ENCODE measurements at regions not wholly inside any gene's neighbourhood (a gene's known extent, or its start where the extent isn't known, plus 50 kb on each side); places are given as distances from the start of the nearest gene placed in this dataset.

- Histone ChIP-seq H3K4me3 (ENCODE audit: low read depth in 2 of 2, low read length in 1 of 2) (no peak overlapping the region), H3F3A (replicated peaks; ENCODE audit: insufficient read depth) (no peaks in the 10 kb centered on the region), H3K27ac (ENCODE audit: low read depth in 2 of 2, low read length in 1 of 2) (no peak overlapping the region), H3K36me3 (replicated peaks in 1 of 2; ENCODE audit: control insufficient read depth in 1 of 2, insufficient read depth in 2 of 2, low read length in 1 of 2) (no peaks in the 10 kb centered on the region), H4K20me1 (ENCODE audit: insufficient read depth) (no peaks in the 10 kb centered on the region), H2AFZ (ENCODE audit: low read depth) (no peak overlapping the region), H3K9me3 (no peaks in the 10 kb centered on the region), H3K79me2 (ENCODE audit: insufficient read depth) (no peaks in the 10 kb centered on the region), H3K9me2 (no peaks in the 10 kb centered on the region), H3K27me3 (ENCODE audit: insufficient read depth) (peaks cover 8% of the 10 kb centered on the region), H3K4me1 (ENCODE audit: control insufficient read depth in 1 of 2, insufficient read depth in 2 of 2, low read depth in 1 of 2, low read length in 1 of 2) (no peaks in the 10 kb centered on the region; a peak in 1 of 4 replicates), H3K9ac (no peak overlapping the region), H3K4me2 (no peak overlapping the region)
- CTCF ChIA-PET = interaction anchor here (0.9 to 10.2 kb wide), 3 partner anchors 8 to 18 kb away, joined by 3 to 113 read pairs (median 26); no protein-coding TSS in a partner anchor
- DNase-seq = no peak
- 22% methylated on average over 4 of the region's 4 CpGs for WGBS (ENCODE audit: low lambda C conversion rate)
- no peak for TF ChIP-seq NRF1 (IDR thresholded peaks at IDR 0.05; ENCODE audit: low read depth, low read length)
- TF ChIP-seq ELF1 (IDR thresholded peaks at IDR 0.05) = no peak
- no peak for TF ChIP-seq ZBTB33 (IDR thresholded peaks at IDR 0.05; ENCODE audit: borderline replicate concordance, low read depth)
- TF ChIP-seq POLR2AphosphoS5 (IDR thresholded peaks at IDR 0.05; ENCODE audit: low read depth, low read length) = no peak
- no peak for TF ChIP-seq EZH2phosphoT487 (IDR thresholded peaks at IDR 0.05; ENCODE audit: borderline replicate concordance, low read depth)
- TF ChIP-seq SIN3A (IDR thresholded peaks at IDR 0.05; ENCODE audit: borderline replicate concordance, low read depth, low read length) = no peak
- TF ChIP-seq YY1 (IDR thresholded peaks at IDR 0.05; ENCODE audit: low read depth) = no peak
- TF ChIP-seq MXI1 (IDR thresholded peaks at IDR 0.05; ENCODE audit: low read depth, low read length) = no peak
- TF ChIP-seq RFX5 (IDR thresholded peaks at IDR 0.05; ENCODE audit: low read length) = no peak
- TF ChIP-seq FOXM1 (IDR thresholded peaks at IDR 0.05; ENCODE audit: low read depth) = no peak
- TF ChIP-seq RXRA (IDR thresholded peaks at IDR 0.05; ENCODE audit: borderline replicate concordance, low read depth) = no peak
- no peak for TF ChIP-seq JUND (IDR thresholded peaks at IDR 0.05)
- POLR2A ChIA-PET = no interaction called here
Measured at GRCh38 chr17:68190495-68190894, 57.3 kb upstream of the AMZ2 start.

GRCh38 chr17:68195667-68196393 is 52.0 kb upstream of the AMZ2 start:
- no peak for TF ChIP-seq SIN3A (IDR thresholded peaks at IDR 0.05; ENCODE audit: borderline replicate concordance, low read depth, low read length)
- TF ChIP-seq JUND (IDR thresholded peaks at IDR 0.05) = no peak
- 0 out of 2 replicates have a peak, but pooled peaks have one; percentile 25 for TF ChIP-seq NFIC (IDR thresholded peaks at IDR 0.05; ENCODE audit: borderline replicate concordance)
- TF ChIP-seq EZH2phosphoT487 (IDR thresholded peaks at IDR 0.05; ENCODE audit: borderline replicate concordance, low read depth) = no peak
- no peak for TF ChIP-seq SMC3 (IDR thresholded peaks at IDR 0.05; ENCODE audit: low read depth, low read length)
- H2AFZ ChIP-seq (ENCODE audit: low read depth) = no peak overlapping the region
- POLR2A ChIA-PET = interaction anchor here (1.2 kb wide), 1 partner anchor 13 kb away, joined by 3 read pairs; no protein-coding TSS in a partner anchor
- H4K20me1 ChIP-seq (ENCODE audit: insufficient read depth) = no peaks in the 10 kb centered on the region
- H3K4me3 ChIP-seq (ENCODE audit: low read depth in 2 of 2, low read length in 1 of 2) = peak overlapping the region in 1 of 2 experiments; percentile 31; a peak in 1 of 4 replicates
- H3K9me2 ChIP-seq = no peaks in the 10 kb centered on the region
- CTCF ChIA-PET = interaction anchor here (1.3 to 12.7 kb wide), 5 partner anchors 8 to 51 kb away, joined by 4 to 194 read pairs (median 17); no protein-coding TSS in a partner anchor
- H3K9ac ChIP-seq = no peak overlapping the region
- H3K27me3 ChIP-seq (ENCODE audit: insufficient read depth) = peaks cover 59% of the 10 kb centered on the region
- H3K4me1 ChIP-seq (ENCODE audit: control insufficient read depth in 1 of 2, insufficient read depth in 2 of 2, low read depth in 1 of 2, low read length in 1 of 2) = peaks cover 0 to 34% of the 10 kb centered on the region in 2 experiments; a peak in 1 of 4 replicates
- H3K79me2 ChIP-seq (ENCODE audit: insufficient read depth) = no peaks in the 10 kb centered on the region
- peak overlapping the region; percentile 66; the same call in 1 of the 2 replicates for H3K4me2 ChIP-seq
- H3F3A ChIP-seq (replicated peaks; ENCODE audit: insufficient read depth) = no peaks in the 10 kb centered on the region
- peak; percentile 73 for DNase-seq
- 18% methylated on average over 18 of the region's 27 CpGs for WGBS (ENCODE audit: low lambda C conversion rate)
- H3K36me3 ChIP-seq (replicated peaks in 1 of 2; ENCODE audit: control insufficient read depth in 1 of 2, insufficient read depth in 2 of 2, low read length in 1 of 2) = no peaks in the 10 kb centered on the region
- H3K9me3 ChIP-seq = no peaks in the 10 kb centered on the region
- no peak overlapping the region for H3K27ac ChIP-seq (ENCODE audit: low read depth in 2 of 2, low read length in 1 of 2)

Data from SK-N-SH (cell line).